OCI-LY1 (cell line): ENCODE measurements at regions not wholly inside any gene's neighbourhood (a gene's known extent, or its start where the extent isn't known, plus 50 kb on each side); places are given as distances from the start of the nearest gene placed in this dataset.
"Not testable (repeated sequence)": the region's sequence is repeated elsewhere in the genome, so short reads cannot be mapped to it uniquely, and the experiment has no call there.

ENCODE experiments used
- CTCF ChIP-seq: fragments of 200-600 bp; sonication (generic), shearing (Covaris generic); IDR thresholded peaks from 2 replicates; pipeline ENCODE4 v1.5.1; 2017; ENCODE audit warnings: mild to moderate bottlenecking, antibody characterized with exemption, low read length, moderate library complexity, mixed read lengths
- EZH2 ChIP-seq: fragments of 200-600 bp; sonication (generic), shearing (Covaris generic); IDR thresholded peaks from 2 replicates; pipeline ENCODE4 v1.8.0; 2017; ENCODE audit warnings: borderline replicate concordance, mixed run types, mild to moderate bottlenecking, antibody characterized with exemption, low read length, moderate library complexity, mixed read lengths

- not testable (repeated sequence) for TF ChIP-seq CTCF, EZH2
Observed at GRCh38 chr5:174498575-174498974, 225.8 kb upstream of the MSX2 start.
